GM12892 (cell line): ENCODE measurements at regions not wholly inside any gene's neighbourhood (a gene's known extent, or its start where the extent isn't known, plus 50 kb on each side); places are given as distances from the start of the nearest gene placed in this dataset.

ENCODE experiments used
- POLR2A ChIP-seq: IDR thresholded peaks from 2 replicates; pipeline ENCODE4 v1.6.1; 2011; ENCODE audit warnings: low read depth, low read length, control low read depth
- POLR2AphosphoS5 ChIP-seq: IDR thresholded peaks from 2 replicates; pipeline ENCODE4 v1.6.1; 2011; ENCODE audit warnings: low read depth, low read length, control low read depth
- TAF1 ChIP-seq: IDR thresholded peaks from 2 replicates; pipeline ENCODE4 v1.6.1; 2011; ENCODE audit warnings: low read depth, mild to moderate bottlenecking, control low read depth, low read length, borderline replicate concordance

- TF ChIP-seq POLR2A (no peak), POLR2AphosphoS5 (no peak), TAF1 (no peak)
Measured at GRCh38 chr17:33848433-33848832, 406.7 kb upstream of the CCL2 start.
